ENCODE measurements at regions not wholly inside any gene's neighbourhood (a gene's known extent, or its start where the extent isn't known, plus 50 kb on each side); places are given as distances from the start of the nearest gene placed in this dataset.
"Not testable (repeated sequence)": the region's sequence is repeated elsewhere in the genome, so short reads cannot be mapped to it uniquely, and the experiment has no call there.

- H3K9ac ChIP-seq (ENCODE audit: low read length) = no peak overlapping the region
- peaks cover 15% of the 10 kb centered on the region; the same call in 1 of the 2 replicates for H3K9me3 ChIP-seq (ENCODE audit: insufficient read depth, low read length)
- no peak overlapping the region for H2AFZ ChIP-seq (ENCODE audit: low read depth, low read length, severe bottlenecking)
Observed at GRCh38 chr7:12833829-12834228, 146.4 kb downstream of the ARL4A start.

DNA sequence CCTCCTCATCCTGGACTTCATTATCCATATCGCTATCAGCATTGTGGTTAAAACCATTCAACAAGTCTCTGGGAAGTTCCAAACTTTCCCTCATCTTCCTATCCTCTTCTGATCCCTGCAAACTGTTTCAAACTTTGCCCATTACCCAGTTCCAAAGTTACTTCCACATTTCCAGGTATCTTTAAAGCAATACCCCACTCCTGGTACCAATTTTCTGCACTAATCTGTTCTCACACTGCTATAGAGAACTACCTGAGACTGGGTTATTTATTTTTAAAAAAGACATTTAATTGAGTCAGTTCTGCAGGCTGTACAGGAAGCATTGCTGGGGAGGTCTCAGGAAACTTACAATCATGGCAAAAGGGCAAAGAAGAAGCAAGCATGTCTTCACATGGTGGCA, 147.3 kb downstream of the ARL4A start:
- peaks cover 15% of the 10 kb centered on the region; the same call in 1 of the 2 replicates for H3K9me3 ChIP-seq (ENCODE audit: insufficient read depth, low read length)
- H3K27me3 ChIP-seq (ENCODE audit: low read length) = no peaks in the 10 kb centered on the region
- H3K36me3 ChIP-seq (ENCODE audit: low read length) = no peaks in the 10 kb centered on the region
- no peak for TF ChIP-seq EZH2phosphoT487 (conservative IDR thresholded peaks at IDR 0.05; ENCODE audit: low read length)
- TF ChIP-seq, protein P1, sequence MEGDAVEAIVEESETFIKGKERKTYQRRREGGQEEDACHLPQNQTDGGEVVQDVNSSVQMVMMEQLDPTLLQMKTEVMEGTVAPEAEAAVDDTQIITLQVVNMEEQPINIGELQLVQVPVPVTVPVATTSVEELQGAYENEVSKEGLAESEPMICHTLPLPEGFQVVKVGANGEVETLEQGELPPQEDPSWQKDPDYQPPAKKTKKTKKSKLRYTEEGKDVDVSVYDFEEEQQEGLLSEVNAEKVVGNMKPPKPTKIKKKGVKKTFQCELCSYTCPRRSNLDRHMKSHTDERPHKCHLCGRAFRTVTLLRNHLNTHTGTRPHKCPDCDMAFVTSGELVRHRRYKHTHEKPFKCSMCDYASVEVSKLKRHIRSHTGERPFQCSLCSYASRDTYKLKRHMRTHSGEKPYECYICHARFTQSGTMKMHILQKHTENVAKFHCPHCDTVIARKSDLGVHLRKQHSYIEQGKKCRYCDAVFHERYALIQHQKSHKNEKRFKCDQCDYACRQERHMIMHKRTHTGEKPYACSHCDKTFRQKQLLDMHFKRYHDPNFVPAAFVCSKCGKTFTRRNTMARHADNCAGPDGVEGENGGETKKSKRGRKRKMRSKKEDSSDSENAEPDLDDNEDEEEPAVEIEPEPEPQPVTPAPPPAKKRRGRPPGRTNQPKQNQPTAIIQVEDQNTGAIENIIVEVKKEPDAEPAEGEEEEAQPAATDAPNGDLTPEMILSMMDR (IDR thresholded peaks at IDR 0.05; ENCODE audit: insufficient read depth, low read length, poor library complexity, severe bottlenecking) = no peak
- H3K9ac ChIP-seq (ENCODE audit: low read length) = no peak overlapping the region
- no peak overlapping the region for H3K4me3 ChIP-seq (ENCODE audit: insufficient read depth, low read length, poor library complexity, severe bottlenecking)
- H3K9me2 ChIP-seq (replicated peaks; ENCODE audit: insufficient read depth, low read length) = no peaks in the 10 kb centered on the region
- H3K27ac ChIP-seq (ENCODE audit: low read depth, low read length) = no peak overlapping the region
- no peaks in the 10 kb centered on the region for H3K79me2 ChIP-seq (ENCODE audit: insufficient read depth, low read length)
- no peak overlapping the region for H3K4me2 ChIP-seq (ENCODE audit: low read depth, low read length, poor library complexity, severe bottlenecking)
- no peak overlapping the region for H2AFZ ChIP-seq (ENCODE audit: low read depth, low read length, severe bottlenecking)
- H3F3A ChIP-seq (ENCODE audit: insufficient read depth) = no peaks in the 10 kb centered on the region
- no peaks in the 10 kb centered on the region for H4K20me1 ChIP-seq (ENCODE audit: low read depth, low read length)

More at GRCh38 chr7:12833829-12834228, 146.4 kb downstream of the ARL4A start:
- Histone ChIP-seq H3K36me3 (ENCODE audit: low read length) (no peaks in the 10 kb centered on the region), H3K9me2 (replicated peaks; ENCODE audit: insufficient read depth, low read length) (no peaks in the 10 kb centered on the region), H3K27ac (ENCODE audit: low read depth, low read length) (no peak overlapping the region), H3K4me2 (ENCODE audit: low read depth, low read length, poor library complexity, severe bottlenecking) (no peak overlapping the region), H3F3A (ENCODE audit: insufficient read depth) (no peaks in the 10 kb centered on the region), H3K27me3 (ENCODE audit: low read length) (no peaks in the 10 kb centered on the region), H4K20me1 (ENCODE audit: low read depth, low read length) (no peaks in the 10 kb centered on the region), H3K4me3 (ENCODE audit: insufficient read depth, low read length, poor library complexity, severe bottlenecking) (no peak overlapping the region), H3K79me2 (ENCODE audit: insufficient read depth, low read length) (no peaks in the 10 kb centered on the region)
- TF ChIP-seq EZH2phosphoT487 (conservative IDR thresholded peaks at IDR 0.05; ENCODE audit: low read length) = no peak
- TF ChIP-seq, protein P1 (IDR thresholded peaks at IDR 0.05; ENCODE audit: insufficient read depth, low read length, poor library complexity, severe bottlenecking) = no peak

DNA sequence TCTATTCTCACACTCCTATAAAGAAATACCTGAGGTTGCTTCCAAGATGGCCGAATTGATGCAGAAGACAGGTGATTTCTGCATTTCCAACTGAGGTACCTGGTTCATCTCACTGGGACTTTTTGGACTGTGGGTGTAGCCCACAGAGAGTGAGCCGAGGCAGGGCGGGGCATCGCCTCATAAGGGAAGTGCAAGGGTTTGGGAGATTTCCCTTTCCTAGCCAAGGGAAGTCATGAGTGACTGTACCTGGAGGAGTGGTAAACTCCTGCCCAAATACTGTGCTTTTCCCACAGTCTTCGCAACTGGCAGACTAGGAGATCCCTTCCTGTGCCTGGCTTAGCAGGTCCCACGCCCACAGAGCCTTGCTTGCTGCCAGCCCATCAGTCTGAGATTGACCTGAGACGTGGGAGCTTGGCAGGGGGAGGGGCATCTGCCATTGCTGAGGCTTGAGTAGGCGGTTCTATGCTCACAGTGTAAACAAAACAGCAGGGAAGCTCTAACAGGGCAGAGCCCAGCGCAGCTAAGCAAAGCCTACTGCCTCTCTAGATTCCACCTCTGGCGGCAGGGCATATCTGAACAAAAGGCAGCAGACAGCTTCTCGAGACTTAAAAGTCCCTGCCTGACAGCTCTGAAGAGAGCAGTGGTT, 152.2 kb downstream of the ARL4A start:
- no peaks in the 10 kb centered on the region for H3K79me2 ChIP-seq (ENCODE audit: insufficient read depth, low read length)
- no peaks in the 10 kb centered on the region for H4K20me1 ChIP-seq (ENCODE audit: low read depth, low read length)
- no peak overlapping the region for H3K4me3 ChIP-seq (ENCODE audit: insufficient read depth, low read length, poor library complexity, severe bottlenecking)
- H3K27ac ChIP-seq (ENCODE audit: low read depth, low read length) = no peak overlapping the region
- no peaks in the 10 kb centered on the region for H3K27me3 ChIP-seq (ENCODE audit: low read length)
- H3K9me3 ChIP-seq (ENCODE audit: insufficient read depth, low read length) = 0 out of 2 replicates have a peak, but pooled peaks cover 5% of the 10 kb centered on the region
- no peak overlapping the region for H3K4me2 ChIP-seq (ENCODE audit: low read depth, low read length, poor library complexity, severe bottlenecking)
- no peak overlapping the region for H2AFZ ChIP-seq (ENCODE audit: low read depth, low read length, severe bottlenecking)
- no peak overlapping the region for H3K9ac ChIP-seq (ENCODE audit: low read length)
- H3K9me2 ChIP-seq (replicated peaks; ENCODE audit: insufficient read depth, low read length) = no peaks in the 10 kb centered on the region
- H3K36me3 ChIP-seq (ENCODE audit: low read length) = no peaks in the 10 kb centered on the region
- TF ChIP-seq, protein P1 (IDR thresholded peaks at IDR 0.05; ENCODE audit: insufficient read depth, low read length, poor library complexity, severe bottlenecking) = no peak
- TF ChIP-seq EZH2phosphoT487 (conservative IDR thresholded peaks at IDR 0.05; ENCODE audit: low read length) = no peak
- H3F3A ChIP-seq (ENCODE audit: insufficient read depth) = no peaks in the 10 kb centered on the region

DNA sequence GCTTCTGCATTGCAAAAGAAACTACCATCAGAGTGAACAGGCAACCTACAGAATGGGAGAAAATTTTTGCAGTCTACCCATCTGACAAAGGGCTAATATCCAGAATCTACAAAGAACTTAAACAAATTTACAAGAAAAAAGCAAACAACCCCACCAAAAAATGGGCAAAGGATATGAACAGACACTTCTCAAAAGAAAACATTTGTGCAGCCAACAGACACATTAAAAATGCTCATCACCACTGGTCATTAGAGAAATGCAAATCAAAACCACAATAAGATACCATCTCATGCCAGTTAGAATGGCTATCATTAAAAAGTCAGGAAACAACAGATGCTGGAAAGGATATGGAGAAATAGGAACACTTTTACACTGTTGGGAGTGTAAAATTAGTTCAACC, 157.3 kb downstream of the ARL4A start:
- H3K27me3 ChIP-seq (ENCODE audit: low read length); H2AFZ ChIP-seq (ENCODE audit: low read depth, low read length, severe bottlenecking); H3K9ac ChIP-seq (ENCODE audit: low read length); H3K27ac ChIP-seq (ENCODE audit: low read depth, low read length); H4K20me1 ChIP-seq (ENCODE audit: low read depth, low read length); H3F3A ChIP-seq (ENCODE audit: insufficient read depth); H3K79me2 ChIP-seq (ENCODE audit: insufficient read depth, low read length); H3K4me3 ChIP-seq (ENCODE audit: insufficient read depth, low read length, poor library complexity, severe bottlenecking); H3K36me3 ChIP-seq (ENCODE audit: low read length); H3K9me2 ChIP-seq (replicated peaks; ENCODE audit: insufficient read depth, low read length); H3K9me3 ChIP-seq (ENCODE audit: insufficient read depth, low read length); H3K4me2 ChIP-seq (ENCODE audit: low read depth, low read length, poor library complexity, severe bottlenecking): not testable (repeated sequence)

Measured in SU-DHL-6 (cell line).